ENCODE measurements at regions not wholly inside any gene's neighbourhood (a gene's known extent, or its start where the extent isn't known, plus 50 kb on each side); places are given as distances from the start of the nearest gene placed in this dataset.

- intact Hi-C loops (cut with micrococcal nuclease; ENCODE audit: unreplicated experiment): no loop called here
- Histone ChIP-seq H3K4me3 (ENCODE audit: low read depth in 2 of 2, low read length in 2 of 2) (no peak overlapping the region), H3K27me3 (ENCODE audit: control insufficient read depth, insufficient read depth, low read length) (no peaks in the 10 kb centered on the region), H3K36me3 (ENCODE audit: control insufficient read depth, insufficient read depth, low read length) (no peaks in the 10 kb centered on the region), H3K4me1 (ENCODE audit: control insufficient read depth, insufficient read depth, low read length) (peaks cover 50% of the 10 kb centered on the region), H3K27ac (ENCODE audit: low read length) (peak overlapping the region; percentile 85), H3K9me3 (ENCODE audit: control insufficient read depth, insufficient read depth, low read depth, low read length) (peaks cover 4% of the 10 kb centered on the region; the same call in 1 of the 2 replicates)
- ChIA-PET CTCF (no interaction called here), POLR2A (no interaction called here)
- DNase-seq (ENCODE audit: low read depth, low spot score) (no peak), ATAC-seq (peak; percentile 66)
- in situ Hi-C loops (cut with HindIII; ENCODE audit: low pct_unique_long_range_greater_than_20kb, low sequenced_read_pairs): no loop called here
- TF ChIP-seq POLR2AphosphoS5 (IDR thresholded peaks at IDR 0.05; ENCODE audit: low read depth, low read length): no peak
- no peak for TF ChIP-seq CTCF (IDR thresholded peaks at IDR 0.05)
- TF ChIP-seq REST (IDR thresholded peaks at IDR 0.05; ENCODE audit: insufficient read depth in 1 of 2, low read depth in 2 of 2, low read length in 1 of 2): no peak
- TF ChIP-seq TCF7L2 (IDR thresholded peaks at IDR 0.05; ENCODE audit: low read depth, low read length): no peak
- no peak for TF ChIP-seq SIN3A (IDR thresholded peaks at IDR 0.05; ENCODE audit: borderline replicate concordance, insufficient read depth, low read depth, low read length)
- BruUV-seq (replicated peaks): no TSS peak
Measured at GRCh38 chr5:57841676-57842363, 359.2 kb upstream of the ACTBL2 start.

GRCh38 chr5:57839437-57840079 lies 356.9 kb upstream of the ACTBL2 start:
- no peaks in the 10 kb centered on the region for H3K36me3 ChIP-seq (ENCODE audit: control insufficient read depth, insufficient read depth, low read length)
- H3K4me1 ChIP-seq (ENCODE audit: control insufficient read depth, insufficient read depth, low read length): peaks cover 63% of the 10 kb centered on the region
- ChIA-PET CTCF (no interaction called here), POLR2A (interaction anchor here (0.6 kb wide), 1 partner anchor 453 kb away, joined by 4 read pairs; no protein-coding TSS in a partner anchor)
- TF ChIP-seq TCF7L2 (IDR thresholded peaks at IDR 0.05; ENCODE audit: low read depth, low read length): peak; percentile 62
- peak; percentile 46; the same call in 1 of the 2 replicates for TF ChIP-seq POLR2AphosphoS5 (IDR thresholded peaks at IDR 0.05; ENCODE audit: low read depth, low read length)
- no peak for TF ChIP-seq REST (IDR thresholded peaks at IDR 0.05; ENCODE audit: insufficient read depth in 1 of 2, low read depth in 2 of 2, low read length in 1 of 2)
- no peak for TF ChIP-seq CTCF (IDR thresholded peaks at IDR 0.05)
- no peak for TF ChIP-seq SIN3A (IDR thresholded peaks at IDR 0.05; ENCODE audit: borderline replicate concordance, insufficient read depth, low read depth, low read length)
- H3K9me3 ChIP-seq (ENCODE audit: control insufficient read depth, insufficient read depth, low read depth, low read length): peaks cover 5% of the 10 kb centered on the region; the same call in 1 of the 2 replicates
- DNase-seq (ENCODE audit: low read depth, low spot score) (no peak), ATAC-seq (peak; percentile 76)
- H3K4me3 ChIP-seq (ENCODE audit: low read depth in 2 of 2, low read length in 2 of 2): no peak overlapping the region
- peak overlapping the region; percentile 85 for H3K27ac ChIP-seq (ENCODE audit: low read length)
- intact Hi-C loops (cut with micrococcal nuclease; ENCODE audit: unreplicated experiment): no loop called here
- BruUV-seq (replicated peaks): no TSS peak
- in situ Hi-C loops (cut with HindIII; ENCODE audit: low pct_unique_long_range_greater_than_20kb, low sequenced_read_pairs): no loop called here
- H3K27me3 ChIP-seq (ENCODE audit: control insufficient read depth, insufficient read depth, low read length): no peaks in the 10 kb centered on the region

Measured in Panc1 (cell line).